SK-MEL-5 (cell line): ENCODE measurements at regions not wholly inside any gene's neighbourhood (a gene's known extent, or its start where the extent isn't known, plus 50 kb on each side); places are given as distances from the start of the nearest gene placed in this dataset.
"Not testable (repeated sequence)": the region's sequence is repeated elsewhere in the genome, so short reads cannot be mapped to it uniquely, and the experiment has no call there.

Experiments
- DNase-seq: peaks from one replicate; pipeline ENCODE4 v3.0.0-alpha.2; 2016; ENCODE audit warnings: low read depth, low spot score
- in situ Hi-C: cut with HindIII; loops from 2 replicates; pipeline ENCODE4 v1.10.0; 2016; ENCODE audit warnings: low sequenced_read_pairs, high pct_unique_total_duplicates, low pct_unique_long_range_greater_than_20kb

- in situ Hi-C loops, result no loop called here
- DNase-seq, result no peak
These were observed 712.9 kb downstream of the TLE1 start for GRCh38 chr9:80976403-80976802.

GRCh38 chr9:80970377-80970776 is 719.0 kb downstream of the TLE1 start:
- DNase-seq, in situ Hi-C loops: not testable (repeated sequence)

- in situ Hi-C loops, result no loop called here
- no peak for DNase-seq
These were observed 720.7 kb downstream of the TLE1 start for GRCh38 chr9:80968611-80969010.

GRCh38 chr9:80964914-80965313 is 724.4 kb downstream of the TLE1 start:
- DNase-seq, result no peak
- in situ Hi-C loops, result no loop called here

- in situ Hi-C loops, result no loop called here
These were observed 725.0 kb downstream of the TLE1 start for GRCh38 chr9:80964374-80964773.

GRCh38 chr9:80957801-80958200 is 731.5 kb downstream of the TLE1 start:
- DNase-seq, result no peak
- in situ Hi-C loops, result no loop called here

More at GRCh38 chr9:80964374-80964773, 725.0 kb downstream of the TLE1 start:
- DNase-seq, result no peak

- no peak for DNase-seq
- in situ Hi-C loops, result no loop called here
These were observed 734.8 kb downstream of the TLE1 start for GRCh38 chr9:80954521-80954920.

GRCh38 chr9:80952363-80952922 is 736.9 kb downstream of the TLE1 start:
- DNase-seq, result no peak
- in situ Hi-C loops, result no loop called here

GRCh38 chr9:80951675-80952074 is 737.7 kb downstream of the TLE1 start:
- no peak for DNase-seq

GRCh38 chr9:80948876-80949275 is 740.5 kb downstream of the TLE1 start:
- in situ Hi-C loops, result no loop called here
- no peak for DNase-seq

More at GRCh38 chr9:80951675-80952074, 737.7 kb downstream of the TLE1 start:
- in situ Hi-C loops, result no loop called here

GRCh38 chr9:80948066-80948465 is 741.3 kb downstream of the TLE1 start:
- in situ Hi-C loops, result no loop called here
- DNase-seq, result no peak

- in situ Hi-C loops, result no loop called here
- no peak for DNase-seq
These were observed 742.7 kb downstream of the TLE1 start for GRCh38 chr9:80946496-80947170.

- DNase-seq, result no peak
- in situ Hi-C loops, result no loop called here
These were observed 743.9 kb downstream of the TLE1 start for GRCh38 chr9:80945436-80945835.

GRCh38 chr9:80937645-80938044 is 751.7 kb downstream of the TLE1 start:
- DNase-seq, result no peak
- in situ Hi-C loops, result no loop called here

- no peak for DNase-seq
- in situ Hi-C loops, result no loop called here
These were observed 755.3 kb downstream of the TLE1 start for GRCh38 chr9:80934095-80934494.

GRCh38 chr9:80932947-80933780 is 756.2 kb downstream of the TLE1 start:
- DNase-seq, result no peak

GRCh38 chr9:80932181-80932580 is 757.2 kb downstream of the TLE1 start:
- in situ Hi-C loops, result no loop called here
- DNase-seq, result no peak

More at GRCh38 chr9:80932947-80933780, 756.2 kb downstream of the TLE1 start:
- in situ Hi-C loops, result no loop called here

GRCh38 chr9:80931163-80931562 is 758.2 kb downstream of the TLE1 start:
- in situ Hi-C loops, result no loop called here
- DNase-seq, result no peak

GRCh38 chr9:80928697-80929096 is 760.6 kb downstream of the TLE1 start:
- no peak for DNase-seq

More at GRCh38 chr9:80928697-80929096, 760.6 kb downstream of the TLE1 start:
- in situ Hi-C loops, result no loop called here
